ENCODE measurements at regions not wholly inside any gene's neighbourhood (a gene's known extent, or its start where the extent isn't known, plus 50 kb on each side); places are given as distances from the start of the nearest gene placed in this dataset.
A peak's percentile ranks its signal among the peaks of the same experiment; 100 is the strongest.

GRCh38 chr2:120861191-120861575 is 125.5 kb downstream of the GLI2 start:
- peak overlapping the region; percentile 30 for H3K27ac Mint-ChIP-seq
- ChIA-PET POLR2A (no interaction called here), CTCF (interaction anchor here (0.6 to 5.2 kb wide), 3 partner anchors 10 to 165 kb away, joined by 3 to 23 read pairs (median 4); no protein-coding TSS in a partner anchor)
- ATAC-seq (no peak), DNase-seq (ENCODE audit: low spot score) (no peak)
- H3K36me3 Mint-ChIP-seq = no peaks in the 10 kb centered on the region
- H3K9me3 Mint-ChIP-seq = no peaks in the 10 kb centered on the region
- TF ChIP-seq FOXP1 (CRISPR knock-in tag; IDR thresholded peaks at IDR 0.05; ENCODE audit: borderline replicate concordance) (no peak), SOX15 (CRISPR knock-in tag; IDR thresholded peaks at IDR 0.05) (no peak), PREB (CRISPR knock-in tag; IDR thresholded peaks at IDR 0.05; ENCODE audit: borderline replicate concordance) (no peak), CBFB (CRISPR knock-in tag; IDR thresholded peaks at IDR 0.05; ENCODE audit: low read depth) (no peak), CREB1 (CRISPR knock-in tag; IDR thresholded peaks at IDR 0.05) (no peak), E2F4 (CRISPR knock-in tag; IDR thresholded peaks at IDR 0.05; ENCODE audit: borderline replicate concordance, low read depth) (no peak), NFE2L1 (CRISPR knock-in tag; IDR thresholded peaks at IDR 0.05) (no peak), ATF1 (CRISPR knock-in tag; IDR thresholded peaks at IDR 0.05) (no peak), PRRX2 (CRISPR knock-in tag; IDR thresholded peaks at IDR 0.05) (no peak), ERG (CRISPR knock-in tag; IDR thresholded peaks at IDR 0.05) (no peak), MYBL2 (CRISPR knock-in tag; IDR thresholded peaks at IDR 0.05) (no peak), ZNF281 (CRISPR knock-in tag; IDR thresholded peaks at IDR 0.05) (no peak)
- TF ChIP-seq, protein P1, sequence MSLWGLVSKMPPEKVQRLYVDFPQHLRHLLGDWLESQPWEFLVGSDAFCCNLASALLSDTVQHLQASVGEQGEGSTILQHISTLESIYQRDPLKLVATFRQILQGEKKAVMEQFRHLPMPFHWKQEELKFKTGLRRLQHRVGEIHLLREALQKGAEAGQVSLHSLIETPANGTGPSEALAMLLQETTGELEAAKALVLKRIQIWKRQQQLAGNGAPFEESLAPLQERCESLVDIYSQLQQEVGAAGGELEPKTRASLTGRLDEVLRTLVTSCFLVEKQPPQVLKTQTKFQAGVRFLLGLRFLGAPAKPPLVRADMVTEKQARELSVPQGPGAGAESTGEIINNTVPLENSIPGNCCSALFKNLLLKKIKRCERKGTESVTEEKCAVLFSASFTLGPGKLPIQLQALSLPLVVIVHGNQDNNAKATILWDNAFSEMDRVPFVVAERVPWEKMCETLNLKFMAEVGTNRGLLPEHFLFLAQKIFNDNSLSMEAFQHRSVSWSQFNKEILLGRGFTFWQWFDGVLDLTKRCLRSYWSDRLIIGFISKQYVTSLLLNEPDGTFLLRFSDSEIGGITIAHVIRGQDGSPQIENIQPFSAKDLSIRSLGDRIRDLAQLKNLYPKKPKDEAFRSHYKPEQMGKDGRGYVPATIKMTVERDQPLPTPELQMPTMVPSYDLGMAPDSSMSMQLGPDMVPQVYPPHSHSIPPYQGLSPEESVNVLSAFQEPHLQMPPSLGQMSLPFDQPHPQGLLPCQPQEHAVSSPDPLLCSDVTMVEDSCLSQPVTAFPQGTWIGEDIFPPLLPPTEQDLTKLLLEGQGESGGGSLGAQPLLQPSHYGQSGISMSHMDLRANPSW (CRISPR knock-in tag; conservative IDR thresholded peaks at IDR 0.05; ENCODE audit: low read depth) = no peak
- TF ChIP-seq, protein P2, sequence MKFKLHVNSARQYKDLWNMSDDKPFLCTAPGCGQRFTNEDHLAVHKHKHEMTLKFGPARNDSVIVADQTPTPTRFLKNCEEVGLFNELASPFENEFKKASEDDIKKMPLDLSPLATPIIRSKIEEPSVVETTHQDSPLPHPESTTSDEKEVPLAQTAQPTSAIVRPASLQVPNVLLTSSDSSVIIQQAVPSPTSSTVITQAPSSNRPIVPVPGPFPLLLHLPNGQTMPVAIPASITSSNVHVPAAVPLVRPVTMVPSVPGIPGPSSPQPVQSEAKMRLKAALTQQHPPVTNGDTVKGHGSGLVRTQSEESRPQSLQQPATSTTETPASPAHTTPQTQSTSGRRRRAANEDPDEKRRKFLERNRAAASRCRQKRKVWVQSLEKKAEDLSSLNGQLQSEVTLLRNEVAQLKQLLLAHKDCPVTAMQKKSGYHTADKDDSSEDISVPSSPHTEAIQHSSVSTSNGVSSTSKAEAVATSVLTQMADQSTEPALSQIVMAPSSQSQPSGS (CRISPR knock-in tag; IDR thresholded peaks at IDR 0.05; ENCODE audit: borderline replicate concordance, low read depth) = no peak
- TF ChIP-seq, protein P3, sequence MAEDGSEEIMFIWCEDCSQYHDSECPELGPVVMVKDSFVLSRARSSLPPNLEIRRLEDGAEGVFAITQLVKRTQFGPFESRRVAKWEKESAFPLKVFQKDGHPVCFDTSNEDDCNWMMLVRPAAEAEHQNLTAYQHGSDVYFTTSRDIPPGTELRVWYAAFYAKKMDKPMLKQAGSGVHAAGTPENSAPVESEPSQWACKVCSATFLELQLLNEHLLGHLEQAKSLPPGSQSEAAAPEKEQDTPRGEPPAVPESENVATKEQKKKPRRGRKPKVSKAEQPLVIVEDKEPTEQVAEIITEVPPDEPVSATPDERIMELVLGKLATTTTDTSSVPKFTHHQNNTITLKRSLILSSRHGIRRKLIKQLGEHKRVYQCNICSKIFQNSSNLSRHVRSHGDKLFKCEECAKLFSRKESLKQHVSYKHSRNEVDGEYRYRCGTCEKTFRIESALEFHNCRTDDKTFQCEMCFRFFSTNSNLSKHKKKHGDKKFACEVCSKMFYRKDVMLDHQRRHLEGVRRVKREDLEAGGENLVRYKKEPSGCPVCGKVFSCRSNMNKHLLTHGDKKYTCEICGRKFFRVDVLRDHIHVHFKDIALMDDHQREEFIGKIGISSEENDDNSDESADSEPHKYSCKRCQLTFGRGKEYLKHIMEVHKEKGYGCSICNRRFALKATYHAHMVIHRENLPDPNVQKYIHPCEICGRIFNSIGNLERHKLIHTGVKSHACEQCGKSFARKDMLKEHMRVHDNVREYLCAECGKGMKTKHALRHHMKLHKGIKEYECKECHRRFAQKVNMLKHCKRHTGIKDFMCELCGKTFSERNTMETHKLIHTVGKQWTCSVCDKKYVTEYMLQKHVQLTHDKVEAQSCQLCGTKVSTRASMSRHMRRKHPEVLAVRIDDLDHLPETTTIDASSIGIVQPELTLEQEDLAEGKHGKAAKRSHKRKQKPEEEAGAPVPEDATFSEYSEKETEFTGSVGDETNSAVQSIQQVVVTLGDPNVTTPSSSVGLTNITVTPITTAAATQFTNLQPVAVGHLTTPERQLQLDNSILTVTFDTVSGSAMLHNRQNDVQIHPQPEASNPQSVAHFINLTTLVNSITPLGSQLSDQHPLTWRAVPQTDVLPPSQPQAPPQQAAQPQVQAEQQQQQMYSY (CRISPR knock-in tag; IDR thresholded peaks at IDR 0.05) = no peak
- TF ChIP-seq, protein P4, sequence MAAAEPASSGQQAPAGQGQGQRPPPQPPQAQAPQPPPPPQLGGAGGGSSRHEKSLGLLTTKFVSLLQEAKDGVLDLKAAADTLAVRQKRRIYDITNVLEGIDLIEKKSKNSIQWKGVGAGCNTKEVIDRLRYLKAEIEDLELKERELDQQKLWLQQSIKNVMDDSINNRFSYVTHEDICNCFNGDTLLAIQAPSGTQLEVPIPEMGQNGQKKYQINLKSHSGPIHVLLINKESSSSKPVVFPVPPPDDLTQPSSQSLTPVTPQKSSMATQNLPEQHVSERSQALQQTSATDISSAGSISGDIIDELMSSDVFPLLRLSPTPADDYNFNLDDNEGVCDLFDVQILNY (CRISPR knock-in tag; IDR thresholded peaks at IDR 0.05) = no peak
- H3K4me3 Mint-ChIP-seq = no peak overlapping the region
- H3K4me1 Mint-ChIP-seq = peaks cover 71% of the 10 kb centered on the region
- H3K27me3 Mint-ChIP-seq (ENCODE audit: low read depth) = no peaks in the 10 kb centered on the region
